Sigmoid colon (tissue), 4 donors: ENCODE measurements at regions not wholly inside any gene's neighbourhood (a gene's known extent, or its start where the extent isn't known, plus 50 kb on each side); places are given as distances from the start of the nearest gene placed in this dataset.

Experiments used
- CTCF ChIP-seq, 4 experiments: fragments of 450-650 bp in 3 of 4; fragments of 200-600 bp in 1 of 4; IDR thresholded peaks; one replicate each; pipeline ENCODE4 v1.5.1; 2016 to 2019; ENCODE audit warnings: antibody characterized with exemption in 4 of 4, mild to moderate bottlenecking in 3 of 4, moderate library complexity in 2 of 4
- EP300 ChIP-seq, 4 donors: sonication (generic); formaldehyde crosslinking; IDR thresholded peaks; one replicate each; pipeline ENCODE4 v1.6.1; 2017; ENCODE audit warnings: antibody characterized with exemption in 4 of 4
- POLR2A ChIP-seq, 2 donors: fragments of 450-650 bp; IDR thresholded peaks; one replicate each; pipeline ENCODE4 v1.6.1; 2016; ENCODE audit warnings: antibody characterized with exemption in 2 of 2, mild to moderate bottlenecking in 2 of 2, moderate library complexity in 2 of 2
- POLR2AphosphoS5 ChIP-seq, 4 donors: sonication (generic); formaldehyde crosslinking; IDR thresholded peaks; one replicate each; pipeline ENCODE4 v1.6.1; 2017; ENCODE audit warnings: antibody characterized with exemption in 4 of 4

GRCh38 chr13:73174521-73175010 is 115.8 kb downstream of the KLF5 start:
- TF ChIP-seq CTCF (IDR thresholded peaks at IDR 0.05) (no peak), POLR2AphosphoS5 (IDR thresholded peaks at IDR 0.05) (no peak), EP300 (IDR thresholded peaks at IDR 0.05) (no peak), POLR2A (IDR thresholded peaks at IDR 0.05) (no peak)
